SK-N-SH (cell line): ENCODE measurements at regions not wholly inside any gene's neighbourhood (a gene's known extent, or its start where the extent isn't known, plus 50 kb on each side); places are given as distances from the start of the nearest gene placed in this dataset.
A peak's percentile ranks its signal among the peaks of the same experiment; 100 is the strongest.

ENCODE experiments used
- CTCF ChIA-PET: fragments of 300-600, 350-600 bp; formaldehyde crosslinking; extraction: SDS; loops from one replicate; lab custom pipeline; 2021; lab: Yijun Ruan, JAX
- POLR2A ChIA-PET: fragments of 350-600 bp; sonication (Branson Sonifier 250); formaldehyde crosslinking; extraction: SDS; loops from one replicate; lab custom pipeline; 2020; ENCODE audit warnings: antibody characterized with exemption, inconsistent platforms; lab: Yijun Ruan, JAX
- DNase-seq: peaks from one replicate; pipeline ENCODE4 v3.0.0; 2012
- H2AFZ ChIP-seq: fragments of 200-600 bp; sonication (generic); 2 replicates; pipeline ENCODE4 v1.8.1; 2016; ENCODE audit warnings: antibody characterized with exemption, mild to moderate bottlenecking, low read depth
- H3F3A ChIP-seq: fragments of 200-600 bp; sonication (generic); replicated peaks from 2 replicates; pipeline ENCODE3; 2016; ENCODE audit warnings: antibody characterized with exemption, mild to moderate bottlenecking; ENCODE audit not compliant: insufficient read depth
- H3K27ac ChIP-seq, 2 experiments: fragments of 200-500 bp in 1 of 2; fragments of 200-600 bp in 1 of 2; sonication (Bioruptor generic) in 1 of 2; sonication (generic), shearing (Covaris generic) in 1 of 2; 2 replicates each; pipeline versions ENCODE4 v1.5.1 to v1.6.1; 2014 to 2016; ENCODE audit warnings: low read depth in 2 of 2, inconsistent platforms in 1 of 2, low read length in 1 of 2, mild to moderate bottlenecking in 1 of 2, mixed read lengths in 1 of 2
- H3K27me3 ChIP-seq: fragments of 200-600 bp; sonication (generic), shearing (Covaris generic); 2 replicates; pipeline ENCODE4 v1.6.1; 2016; ENCODE audit warnings: mixed run types; ENCODE audit not compliant: insufficient read depth
- H3K36me3 ChIP-seq, 2 experiments: fragments of 200-500 bp in 1 of 2; fragments of 200-600 bp in 1 of 2; sonication (Bioruptor generic) in 1 of 2; sonication (generic) in 1 of 2; replicated peaks in 1 of 2; 2 replicates each; pipeline versions ENCODE3 to v1.5.1; 2014 to 2016; ENCODE audit warnings: low read length in 1 of 2, mild to moderate bottlenecking in 1 of 2; ENCODE audit not compliant: insufficient read depth in 2 of 2, control insufficient read depth in 1 of 2
- H3K4me1 ChIP-seq, 2 experiments: fragments of 200-500 bp in 1 of 2; fragments of 200-600 bp in 1 of 2; sonication (Bioruptor generic) in 1 of 2; sonication (generic), shearing (Covaris generic) in 1 of 2; 2 replicates each; pipeline versions ENCODE4 v1.5.1 to v1.6.1; 2014 to 2016; ENCODE audit warnings: low read depth in 1 of 2, low read length in 1 of 2, mixed run types in 1 of 2; ENCODE audit not compliant: insufficient read depth in 2 of 2, control insufficient read depth in 1 of 2
- H3K4me2 ChIP-seq: fragments of 200-600 bp; sonication (generic), shearing (Covaris generic); 2 replicates; pipeline ENCODE4 v1.6.1; 2017; ENCODE audit warnings: mixed run types
- H3K4me3 ChIP-seq, 2 experiments: fragments of 200-500 bp in 1 of 2; fragments of 200-600 bp in 1 of 2; sonication (Bioruptor generic) in 1 of 2; sonication (generic), shearing (Covaris generic) in 1 of 2; 2 replicates each; pipeline versions ENCODE4 v1.5.1 to v1.8.1; 2014 to 2016; ENCODE audit warnings: low read depth in 2 of 2, inconsistent platforms in 1 of 2, low read length in 1 of 2, mild to moderate bottlenecking in 1 of 2, mixed read lengths in 1 of 2, moderate library complexity in 1 of 2
- H3K79me2 ChIP-seq: fragments of 200-600 bp; sonication (generic); 2 replicates; pipeline ENCODE4 v1.8.1; 2017; ENCODE audit warnings: mild to moderate bottlenecking; ENCODE audit not compliant: insufficient read depth
- H3K9ac ChIP-seq: fragments of 200-600 bp; sonication (generic); 2 replicates; pipeline ENCODE4 v1.6.1; 2017; ENCODE audit warnings: mixed run types
- H3K9me2 ChIP-seq: fragments of 200-600 bp; sonication (generic); 2 replicates; pipeline ENCODE4 v1.6.1; 2017; ENCODE audit warnings: mixed run types
- H3K9me3 ChIP-seq: fragments of 200-600 bp; sonication (generic); 2 replicates; pipeline ENCODE4 v1.6.1; 2017; ENCODE audit warnings: mixed run types, mild to moderate bottlenecking, moderate library complexity
- H4K20me1 ChIP-seq: fragments of 200-600 bp; sonication (generic); 2 replicates; pipeline ENCODE4 v1.6.1; 2017; ENCODE audit warnings: mild to moderate bottlenecking, mixed run types; ENCODE audit not compliant: insufficient read depth
- FOXJ3 ChIP-seq: sonication (generic); formaldehyde crosslinking; IDR thresholded peaks from 2 replicates; pipeline ENCODE4 v1.5.1; 2020; ENCODE audit warnings: mild to moderate bottlenecking, missing genetic modification reagents
- GABPA ChIP-seq: IDR thresholded peaks from 2 replicates; pipeline ENCODE4 v1.4.0; 2012; ENCODE audit warnings: low read depth, mild to moderate bottlenecking
- GATA2 ChIP-seq: sonication (generic); formaldehyde crosslinking; IDR thresholded peaks from 2 replicates; pipeline ENCODE4 v1.5.0; 2020; ENCODE audit warnings: mild to moderate bottlenecking, missing genetic modification reagents
- JUND ChIP-seq: IDR thresholded peaks from 2 replicates; pipeline ENCODE4 v1.4.0; 2012
- POLR2AphosphoS5 ChIP-seq: IDR thresholded peaks from 2 replicates; pipeline ENCODE4 v1.6.1; 2012; ENCODE audit warnings: low read depth, low read length
- RAD21 ChIP-seq: IDR thresholded peaks from 2 replicates; pipeline ENCODE4 v1.6.1; 2012; ENCODE audit warnings: mild to moderate bottlenecking, low read length
- RCOR1 ChIP-seq: fragments of 150-350 bp; IDR thresholded peaks from 2 replicates; pipeline ENCODE4 v1.6.1; 2017; ENCODE audit warnings: antibody characterized with exemption, low read length
- RXRA ChIP-seq: IDR thresholded peaks from 2 replicates; pipeline ENCODE4 v1.4.0; 2012; ENCODE audit warnings: low read depth, mild to moderate bottlenecking, borderline replicate concordance
- SIN3A ChIP-seq: IDR thresholded peaks from 2 replicates; pipeline ENCODE4 v1.6.1; 2012; ENCODE audit warnings: low read depth, mild to moderate bottlenecking, low read length, moderate library complexity, borderline replicate concordance
- SMC3 ChIP-seq: IDR thresholded peaks from 2 replicates; pipeline ENCODE4 v1.6.1; 2012; ENCODE audit warnings: low read depth, low read length, improper control_type of control experiment
- WGBS: methylation state at CpG from one replicate; pipeline ENCODE4 v1.1.6; 2017; ENCODE audit warnings: low lambda C conversion rate; 5-methylcytosine and 5-hydroxymethylcytosine counted together
- TF ChIP-seq, protein P1 (sequence below): IDR thresholded peaks from 2 replicates; pipeline ENCODE4; 2012
- TF ChIP-seq, protein P2 (sequence below): IDR thresholded peaks from 2 replicates; pipeline ENCODE4 v1.4.0; 2012; ENCODE audit warnings: low read depth, borderline replicate concordance
- TF ChIP-seq, protein P3 (sequence below): fragments of 200-600 bp; sonication (generic); IDR thresholded peaks from 2 replicates; pipeline ENCODE4 v1.6.1; 2017; ENCODE audit warnings: antibody characterized with exemption, mild to moderate bottlenecking, moderate library complexity
- TF ChIP-seq, protein P4 (sequence below): IDR thresholded peaks from 2 replicates; pipeline ENCODE4 v1.4.0; 2012; ENCODE audit warnings: low read depth

DNA sequence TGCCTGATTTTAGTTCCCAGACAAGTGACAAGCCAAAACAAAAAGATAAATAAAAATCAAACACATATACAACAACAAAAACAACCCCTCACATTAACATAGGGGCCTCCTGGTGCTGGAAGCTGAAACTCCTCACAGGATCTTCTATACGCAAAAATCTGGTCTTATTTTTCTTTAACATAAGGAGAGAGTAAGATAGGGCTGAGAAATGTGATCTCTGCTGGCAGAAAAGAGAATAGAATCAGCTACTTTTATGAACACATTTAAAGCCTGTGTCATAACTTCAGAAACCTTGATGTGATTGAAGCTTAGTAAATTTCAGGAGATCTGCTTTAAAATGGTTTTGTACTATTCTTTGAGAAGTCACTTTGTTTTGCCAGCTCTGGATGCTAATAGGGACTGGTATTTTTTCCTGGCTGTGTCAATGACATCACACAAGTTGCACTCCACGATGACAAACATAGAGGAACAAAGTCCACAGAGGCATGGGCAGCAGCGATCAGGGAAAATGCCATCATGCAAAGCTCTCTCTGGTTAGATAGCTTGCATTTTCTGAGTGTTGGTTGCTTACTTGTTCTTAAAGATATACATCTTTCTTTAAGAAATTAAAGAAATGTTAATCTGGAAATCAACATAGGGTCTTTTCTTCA, 176.6 kb upstream of the SP4 start:
- Histone ChIP-seq H3F3A (no peaks in the 10 kb centered on the region), H3K4me3 (no peak overlapping the region), H3K9ac (no peak overlapping the region), H3K36me3 (no peaks in the 10 kb centered on the region), H3K4me1 (no peaks in the 10 kb centered on the region), H2AFZ (no peak overlapping the region), H4K20me1 (no peaks in the 10 kb centered on the region), H3K9me2 (no peaks in the 10 kb centered on the region), H3K27me3 (peaks cover 32% of the 10 kb centered on the region; the same call in 1 of the 2 replicates), H3K79me2 (no peaks in the 10 kb centered on the region), H3K9me3 (no peaks in the 10 kb centered on the region), H3K27ac (no peak overlapping the region), H3K4me2 (no peak overlapping the region)
- CTCF ChIA-PET: interaction anchor here (0.6 to 7.7 kb wide), 8 partner anchors 10 to 832 kb away, joined by 3 to 68 read pairs (median 6); no protein-coding TSS in a partner anchor
- WGBS: 5% methylated on average over 3 of the region's 3 CpGs
- no peak for DNase-seq
- TF ChIP-seq GABPA (no peak), POLR2AphosphoS5 (no peak), RXRA (no peak), RCOR1 (no peak), FOXJ3 (CRISPR knock-in tag) (no peak), GATA2 (CRISPR knock-in tag) (no peak), SIN3A (no peak)
- TF ChIP-seq, protein P1, sequence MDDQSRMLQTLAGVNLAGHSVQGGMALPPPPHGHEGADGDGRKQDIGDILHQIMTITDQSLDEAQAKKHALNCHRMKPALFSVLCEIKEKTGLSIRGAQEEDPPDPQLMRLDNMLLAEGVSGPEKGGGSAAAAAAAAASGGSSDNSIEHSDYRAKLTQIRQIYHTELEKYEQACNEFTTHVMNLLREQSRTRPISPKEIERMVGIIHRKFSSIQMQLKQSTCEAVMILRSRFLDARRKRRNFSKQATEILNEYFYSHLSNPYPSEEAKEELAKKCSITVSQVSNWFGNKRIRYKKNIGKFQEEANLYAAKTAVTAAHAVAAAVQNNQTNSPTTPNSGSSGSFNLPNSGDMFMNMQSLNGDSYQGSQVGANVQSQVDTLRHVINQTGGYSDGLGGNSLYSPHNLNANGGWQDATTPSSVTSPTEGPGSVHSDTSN: no peak
- TF ChIP-seq, protein P2, sequence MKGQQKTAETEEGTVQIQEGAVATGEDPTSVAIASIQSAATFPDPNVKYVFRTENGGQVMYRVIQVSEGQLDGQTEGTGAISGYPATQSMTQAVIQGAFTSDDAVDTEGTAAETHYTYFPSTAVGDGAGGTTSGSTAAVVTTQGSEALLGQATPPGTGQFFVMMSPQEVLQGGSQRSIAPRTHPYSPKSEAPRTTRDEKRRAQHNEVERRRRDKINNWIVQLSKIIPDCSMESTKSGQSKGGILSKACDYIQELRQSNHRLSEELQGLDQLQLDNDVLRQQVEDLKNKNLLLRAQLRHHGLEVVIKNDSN: no peak
- POLR2A ChIA-PET: no interaction called here

DNA sequence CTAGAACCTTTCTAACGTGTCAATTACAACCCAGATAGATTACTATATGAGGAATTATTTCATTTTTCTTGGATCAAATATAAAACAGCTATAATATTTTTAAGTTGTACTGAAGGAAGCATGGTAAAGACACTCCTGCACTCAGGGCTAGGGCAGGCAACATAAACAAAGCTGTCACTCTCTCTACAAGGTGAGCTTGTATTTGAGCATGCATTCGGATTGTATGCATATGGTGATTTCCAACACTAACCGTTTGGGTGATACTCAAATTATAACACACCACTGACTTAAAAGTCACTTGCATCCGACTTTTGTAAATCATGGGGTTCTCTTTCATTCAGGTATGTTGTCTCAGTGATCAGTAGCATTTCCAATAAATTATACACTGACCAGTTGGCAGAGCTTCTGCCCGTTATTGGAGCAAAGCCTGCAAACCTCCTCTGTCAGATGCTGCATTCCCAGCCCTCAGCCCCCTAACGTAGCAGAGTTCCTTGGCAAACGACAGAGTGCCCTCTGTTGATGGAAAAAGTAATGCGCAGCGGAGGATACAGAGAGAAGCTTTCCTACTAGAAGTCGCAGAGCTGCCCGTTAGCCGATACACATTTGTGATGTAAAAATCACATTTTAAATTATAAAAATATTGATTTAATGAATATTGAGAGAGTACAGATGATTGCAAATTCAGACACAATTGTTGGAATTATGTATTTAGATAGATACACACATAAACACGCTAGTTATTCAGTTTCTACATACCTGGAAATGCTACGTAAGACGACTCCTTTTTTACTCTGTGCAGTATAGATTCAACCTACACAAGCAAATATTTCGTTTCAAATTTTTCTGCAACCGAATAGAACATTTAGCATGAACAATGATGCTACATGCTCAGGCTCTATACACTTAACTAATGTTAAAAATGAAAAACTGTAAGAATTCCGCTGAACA, 173.9 kb upstream of the SP4 start:
- H4K20me1 ChIP-seq: no peaks in the 10 kb centered on the region
- peak; percentile 62 for DNase-seq

More for the DNA sequence above, 173.9 kb upstream of the SP4 start:
- Histone ChIP-seq H3K9ac (no peak overlapping the region), H3F3A (no peaks in the 10 kb centered on the region), H3K9me3 (no peaks in the 10 kb centered on the region), H3K27me3 (peaks cover 32% of the 10 kb centered on the region; the same call in 1 of the 2 replicates), H3K4me1 (no peaks in the 10 kb centered on the region), H3K9me2 (no peaks in the 10 kb centered on the region), H3K27ac (no peak overlapping the region), H2AFZ (no peak overlapping the region), H3K79me2 (no peaks in the 10 kb centered on the region), H3K36me3 (no peaks in the 10 kb centered on the region), H3K4me2 (no peak overlapping the region), H3K4me3 (no peak overlapping the region; a peak in 1 of 4 replicates)
- 11% methylated on average over 18 of the region's 18 CpGs for WGBS
- ChIA-PET CTCF (interaction anchor here (0.6 to 7.7 kb wide), 43 partner anchors 10 to 1831 kb away, joined by 3 to 68 read pairs (median 4); partner anchors contain the start of gene POLR1F), POLR2A (no interaction called here)
- TF ChIP-seq RAD21 (peak; percentile 70), JUND (no peak), SIN3A (no peak), SMC3 (peak; percentile 68)
- TF ChIP-seq, protein P3, sequence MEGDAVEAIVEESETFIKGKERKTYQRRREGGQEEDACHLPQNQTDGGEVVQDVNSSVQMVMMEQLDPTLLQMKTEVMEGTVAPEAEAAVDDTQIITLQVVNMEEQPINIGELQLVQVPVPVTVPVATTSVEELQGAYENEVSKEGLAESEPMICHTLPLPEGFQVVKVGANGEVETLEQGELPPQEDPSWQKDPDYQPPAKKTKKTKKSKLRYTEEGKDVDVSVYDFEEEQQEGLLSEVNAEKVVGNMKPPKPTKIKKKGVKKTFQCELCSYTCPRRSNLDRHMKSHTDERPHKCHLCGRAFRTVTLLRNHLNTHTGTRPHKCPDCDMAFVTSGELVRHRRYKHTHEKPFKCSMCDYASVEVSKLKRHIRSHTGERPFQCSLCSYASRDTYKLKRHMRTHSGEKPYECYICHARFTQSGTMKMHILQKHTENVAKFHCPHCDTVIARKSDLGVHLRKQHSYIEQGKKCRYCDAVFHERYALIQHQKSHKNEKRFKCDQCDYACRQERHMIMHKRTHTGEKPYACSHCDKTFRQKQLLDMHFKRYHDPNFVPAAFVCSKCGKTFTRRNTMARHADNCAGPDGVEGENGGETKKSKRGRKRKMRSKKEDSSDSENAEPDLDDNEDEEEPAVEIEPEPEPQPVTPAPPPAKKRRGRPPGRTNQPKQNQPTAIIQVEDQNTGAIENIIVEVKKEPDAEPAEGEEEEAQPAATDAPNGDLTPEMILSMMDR: peak; percentile 73
- TF ChIP-seq, protein P4, sequence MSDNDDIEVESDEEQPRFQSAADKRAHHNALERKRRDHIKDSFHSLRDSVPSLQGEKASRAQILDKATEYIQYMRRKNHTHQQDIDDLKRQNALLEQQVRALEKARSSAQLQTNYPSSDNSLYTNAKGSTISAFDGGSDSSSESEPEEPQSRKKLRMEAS: no peak
